ENCODE measurements at regions not wholly inside any gene's neighbourhood (a gene's known extent, or its start where the extent isn't known, plus 50 kb on each side); places are given as distances from the start of the nearest gene placed in this dataset.
"Not testable (repeated sequence)": the region's sequence is repeated elsewhere in the genome, so short reads cannot be mapped to it uniquely, and the experiment has no call there.

GRCh38 chr11:89585471-89585870, 94.3 kb upstream of the NOX4 start:
- H3K9ac ChIP-seq (ENCODE audit: low read depth, low read length, poor library complexity); H2BK5ac ChIP-seq (ENCODE audit: low read length); H2BK15ac ChIP-seq (ENCODE audit: low read length); H3K9me3 ChIP-seq (replicated peaks in 1 of 2; ENCODE audit: control insufficient read depth in 2 of 2, insufficient read depth in 1 of 2, low read depth in 1 of 2, low read length in 2 of 2); H2BK12ac ChIP-seq (ENCODE audit: low read length); H3K4me3 ChIP-seq (ENCODE audit: low read length in 2 of 2); H3K23ac ChIP-seq (ENCODE audit: low read depth, low read length, poor library complexity); H3K27me3 ChIP-seq (ENCODE audit: control insufficient read depth in 3 of 3, insufficient read depth in 3 of 3, low read depth in 1 of 3, low read length in 3 of 3); H2AK5ac ChIP-seq (ENCODE audit: low read depth, low read length); H4K8ac ChIP-seq (ENCODE audit: low read depth, low read length); H2BK120ac ChIP-seq (ENCODE audit: low read depth, low read length); H3K4me2 ChIP-seq (ENCODE audit: insufficient read depth, low read length, poor library complexity, severe bottlenecking); H2AFZ ChIP-seq (ENCODE audit: low read length); H3K4me1 ChIP-seq (ENCODE audit: control insufficient read depth in 2 of 2, insufficient read depth in 1 of 2, low read depth in 1 of 2, low read length in 2 of 2); H3K27ac ChIP-seq (replicated peaks; ENCODE audit: low read length); DNase-seq (ENCODE audit: low spot score); H3K36me3 ChIP-seq (replicated peaks in 1 of 2; ENCODE audit: control insufficient read depth in 2 of 2, insufficient read depth in 2 of 2, low read length in 2 of 2); H3K79me1 ChIP-seq (ENCODE audit: low read depth, low read length); H3K4ac ChIP-seq (ENCODE audit: low read length); H3K18ac ChIP-seq (ENCODE audit: low read length); H3K14ac ChIP-seq (ENCODE audit: low read length); H4K91ac ChIP-seq (ENCODE audit: low read depth, low read length, poor library complexity): not testable (repeated sequence)
- WGBS, 2 donors (ENCODE audit: extremely low coverage in 2 of 2, insufficient read length in 2 of 2, insufficient replicate concordance in 1 of 2) = no CpG with 5 or more reads among the region's 2 CpGs

DNA sequence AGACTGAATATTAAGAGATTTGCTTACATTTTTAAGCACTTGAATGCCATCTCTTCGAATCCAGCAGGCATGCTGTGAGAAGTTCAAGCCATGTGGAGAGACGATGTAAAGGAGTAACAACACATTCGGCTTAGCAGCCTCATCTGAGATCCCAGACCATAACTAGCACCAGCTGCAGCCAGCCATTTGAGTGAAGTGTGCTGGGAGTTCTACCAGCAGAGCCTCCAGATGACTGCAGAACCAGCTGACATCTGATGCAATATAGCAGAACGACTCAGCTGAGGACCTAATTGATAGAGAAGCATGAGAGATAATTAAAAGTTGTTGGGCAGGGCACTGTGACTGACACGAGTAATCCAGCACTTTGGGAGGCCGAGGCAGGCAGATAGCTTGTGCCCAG, 98.2 kb upstream of the NOX4 start:
- not testable (repeated sequence) for H2BK15ac ChIP-seq (ENCODE audit: low read length); H3K9ac ChIP-seq (ENCODE audit: low read depth, low read length, poor library complexity); H3K27ac ChIP-seq (replicated peaks; ENCODE audit: low read length); DNase-seq (ENCODE audit: low spot score); H4K91ac ChIP-seq (ENCODE audit: low read depth, low read length, poor library complexity); H3K23ac ChIP-seq (ENCODE audit: low read depth, low read length, poor library complexity); H3K4me1 ChIP-seq (ENCODE audit: control insufficient read depth in 2 of 2, insufficient read depth in 1 of 2, low read depth in 1 of 2, low read length in 2 of 2); H3K14ac ChIP-seq (ENCODE audit: low read length); H3K4me2 ChIP-seq (ENCODE audit: insufficient read depth, low read length, poor library complexity, severe bottlenecking); H3K4me3 ChIP-seq (ENCODE audit: low read length in 2 of 2); H4K8ac ChIP-seq (ENCODE audit: low read depth, low read length); H2AK5ac ChIP-seq (ENCODE audit: low read depth, low read length); H2BK12ac ChIP-seq (ENCODE audit: low read length); H3K18ac ChIP-seq (ENCODE audit: low read length); H2BK120ac ChIP-seq (ENCODE audit: low read depth, low read length); H2AFZ ChIP-seq (ENCODE audit: low read length); H3K4ac ChIP-seq (ENCODE audit: low read length); H2BK5ac ChIP-seq (ENCODE audit: low read length); H3K27me3 ChIP-seq (ENCODE audit: control insufficient read depth in 3 of 3, insufficient read depth in 3 of 3, low read depth in 1 of 3, low read length in 3 of 3); H3K36me3 ChIP-seq (replicated peaks in 1 of 2; ENCODE audit: control insufficient read depth in 2 of 2, insufficient read depth in 2 of 2, low read length in 2 of 2); H3K79me1 ChIP-seq (ENCODE audit: low read depth, low read length); H3K9me3 ChIP-seq (replicated peaks in 1 of 2; ENCODE audit: control insufficient read depth in 2 of 2, insufficient read depth in 1 of 2, low read depth in 1 of 2, low read length in 2 of 2)
- no CpG with 5 or more reads among the region's 6 CpGs for WGBS, 2 donors (ENCODE audit: extremely low coverage in 2 of 2, insufficient read length in 2 of 2, insufficient replicate concordance in 1 of 2)

DNA sequence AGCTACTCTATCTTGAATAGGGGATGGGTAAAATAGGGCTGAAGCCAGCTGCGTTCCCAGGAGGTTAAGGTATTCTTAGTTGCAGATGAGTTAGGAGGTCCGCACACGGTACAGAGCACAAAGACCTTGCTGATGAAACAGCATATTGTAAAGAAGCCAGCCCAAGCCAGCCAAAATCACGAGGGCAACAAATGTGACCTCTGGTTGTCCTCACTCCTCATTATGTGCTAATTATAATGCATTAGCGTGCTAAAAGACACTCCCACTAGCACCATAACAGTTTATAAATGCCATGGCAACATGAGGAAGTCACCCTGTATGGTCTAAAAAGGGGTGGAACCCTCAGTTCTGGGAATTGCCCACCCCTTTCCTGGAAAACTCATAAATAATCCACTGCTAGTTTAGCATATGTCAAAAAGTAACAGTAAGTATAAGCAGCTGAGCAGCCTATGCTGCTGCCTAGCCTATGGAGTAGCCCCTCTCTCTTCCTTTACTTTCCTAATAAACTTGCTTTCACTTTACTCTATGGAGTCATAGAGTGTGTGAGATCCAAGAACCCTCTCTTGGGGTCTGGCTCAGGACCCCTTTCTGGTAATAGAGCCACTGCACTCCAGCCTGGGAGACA, 98.9 kb upstream of the NOX4 start:
- not testable (repeated sequence) for H4K91ac ChIP-seq (ENCODE audit: low read depth, low read length, poor library complexity); H2BK12ac ChIP-seq (ENCODE audit: low read length); H3K4me1 ChIP-seq (ENCODE audit: control insufficient read depth in 2 of 2, insufficient read depth in 1 of 2, low read depth in 1 of 2, low read length in 2 of 2); H3K9me3 ChIP-seq (replicated peaks in 1 of 2; ENCODE audit: control insufficient read depth in 2 of 2, insufficient read depth in 1 of 2, low read depth in 1 of 2, low read length in 2 of 2); H3K27me3 ChIP-seq (ENCODE audit: control insufficient read depth in 3 of 3, insufficient read depth in 3 of 3, low read depth in 1 of 3, low read length in 3 of 3); H3K18ac ChIP-seq (ENCODE audit: low read length); H4K8ac ChIP-seq (ENCODE audit: low read depth, low read length); H3K4ac ChIP-seq (ENCODE audit: low read length); H3K4me3 ChIP-seq (ENCODE audit: low read length in 2 of 2); H3K23ac ChIP-seq (ENCODE audit: low read depth, low read length, poor library complexity); H3K4me2 ChIP-seq (ENCODE audit: insufficient read depth, low read length, poor library complexity, severe bottlenecking); H2AK5ac ChIP-seq (ENCODE audit: low read depth, low read length); H3K36me3 ChIP-seq (replicated peaks in 1 of 2; ENCODE audit: control insufficient read depth in 2 of 2, insufficient read depth in 2 of 2, low read length in 2 of 2); H3K9ac ChIP-seq (ENCODE audit: low read depth, low read length, poor library complexity); H2BK15ac ChIP-seq (ENCODE audit: low read length); H2BK120ac ChIP-seq (ENCODE audit: low read depth, low read length); H2BK5ac ChIP-seq (ENCODE audit: low read length); DNase-seq (ENCODE audit: low spot score); H3K27ac ChIP-seq (replicated peaks; ENCODE audit: low read length); H3K14ac ChIP-seq (ENCODE audit: low read length); H3K79me1 ChIP-seq (ENCODE audit: low read depth, low read length)
- WGBS, 2 donors (ENCODE audit: extremely low coverage in 2 of 2, insufficient read length in 2 of 2, insufficient replicate concordance in 1 of 2) = no CpG with 5 or more reads among the region's 5 CpGs
- H2AFZ ChIP-seq (ENCODE audit: low read length) = peak overlapping the region; percentile 6

GRCh38 chr11:89601263-89601662, 108.8 kb upstream of the TRIM77 start:
- not testable (repeated sequence) for H2AFZ ChIP-seq (ENCODE audit: low read length); H2BK15ac ChIP-seq (ENCODE audit: low read length); H4K91ac ChIP-seq (ENCODE audit: low read depth, low read length, poor library complexity)

More at GRCh38 chr11:89601263-89601662, 108.8 kb upstream of the TRIM77 start:
- H3K4me1 ChIP-seq (ENCODE audit: control insufficient read depth in 2 of 2, insufficient read depth in 1 of 2, low read depth in 1 of 2, low read length in 2 of 2); H3K27ac ChIP-seq (replicated peaks; ENCODE audit: low read length); H3K27me3 ChIP-seq (ENCODE audit: control insufficient read depth in 3 of 3, insufficient read depth in 3 of 3, low read depth in 1 of 3, low read length in 3 of 3); H3K14ac ChIP-seq (ENCODE audit: low read length); H3K36me3 ChIP-seq (replicated peaks in 1 of 2; ENCODE audit: control insufficient read depth in 2 of 2, insufficient read depth in 2 of 2, low read length in 2 of 2); H2BK5ac ChIP-seq (ENCODE audit: low read length); H3K18ac ChIP-seq (ENCODE audit: low read length); H3K9me3 ChIP-seq (replicated peaks in 1 of 2; ENCODE audit: control insufficient read depth in 2 of 2, insufficient read depth in 1 of 2, low read depth in 1 of 2, low read length in 2 of 2); H3K23ac ChIP-seq (ENCODE audit: low read depth, low read length, poor library complexity); H3K9ac ChIP-seq (ENCODE audit: low read depth, low read length, poor library complexity); H3K4me3 ChIP-seq (ENCODE audit: low read length in 2 of 2); H2BK120ac ChIP-seq (ENCODE audit: low read depth, low read length); H3K4me2 ChIP-seq (ENCODE audit: insufficient read depth, low read length, poor library complexity, severe bottlenecking); H2BK12ac ChIP-seq (ENCODE audit: low read length); H4K8ac ChIP-seq (ENCODE audit: low read depth, low read length); H3K79me1 ChIP-seq (ENCODE audit: low read depth, low read length); H3K4ac ChIP-seq (ENCODE audit: low read length); H2AK5ac ChIP-seq (ENCODE audit: low read depth, low read length); DNase-seq (ENCODE audit: low spot score): not testable (repeated sequence)
- WGBS, 2 donors (ENCODE audit: extremely low coverage in 2 of 2, insufficient read length in 2 of 2, insufficient replicate concordance in 1 of 2) = no CpG with 5 or more reads among the region's 1 CpG

Measured in neuronal stem cell (in vitro differentiated cells).